HEK293 (cell line): ENCODE measurements at regions not wholly inside any gene's neighbourhood (a gene's known extent, or its start where the extent isn't known, plus 50 kb on each side); places are given as distances from the start of the nearest gene placed in this dataset.

ENCODE experiments used
- CTCF ChIA-PET: fragments of 350-600 bp; formaldehyde crosslinking; extraction: SDS; loops from one replicate; lab custom pipeline; 2021; ENCODE audit warnings: antibody characterized with exemption; lab: Yijun Ruan, JAX
- POLR2A ChIA-PET: fragments of 300-600 bp; formaldehyde crosslinking; extraction: SDS; loops from one replicate; lab custom pipeline; 2020; ENCODE audit warnings: antibody characterized with exemption, inconsistent platforms; lab: Yijun Ruan, JAX
- H3K27ac ChIP-seq: fragments of 200-500 bp; sonication (Bioruptor generic); 2 replicates; pipeline ENCODE4 v1.5.1; 2014; ENCODE audit warnings: low read depth, low read length, control low read depth, inconsistent platforms; ENCODE audit errors: extremely low read depth
- H3K36me3 ChIP-seq, 2 experiments: fragments of 200-500 bp in 1 of 2; sonication (Bioruptor generic) in 1 of 2; 1 replicate in 1 of 2; 2 replicates in 1 of 2; pipeline ENCODE4 v1.5.1; 2014 to 2017; ENCODE audit warnings: inconsistent platforms in 2 of 2, low read length in 2 of 2; ENCODE audit not compliant: control insufficient read depth in 2 of 2, insufficient read depth in 1 of 2
- H3K4me1 ChIP-seq: fragments of 200-500 bp; sonication (Bioruptor generic); 2 replicates; pipeline ENCODE4 v1.5.1; 2014; ENCODE audit warnings: mild to moderate bottlenecking, low read length, inconsistent platforms; ENCODE audit not compliant: control insufficient read depth, insufficient read depth
- H3K4me3 ChIP-seq: 2 replicates; pipeline ENCODE4 v1.5.1; 2011; ENCODE audit warnings: low read depth, mild to moderate bottlenecking, control low read depth, low read length, moderate library complexity
- H3K9me3 ChIP-seq: fragments of 200-500 bp; sonication (Bioruptor generic); 2 replicates; pipeline ENCODE4 v1.5.1; 2014; ENCODE audit warnings: low read depth, low read length, inconsistent platforms; ENCODE audit not compliant: control insufficient read depth, insufficient read depth
- FEZF1 ChIP-seq: fragments of 450-650 bp; formaldehyde crosslinking; IDR thresholded peaks from 2 replicates; pipeline ENCODE4 v1.5.1; 2016; ENCODE audit warnings: missing biosample characterization, missing genetic modification characterization
- GFI1B ChIP-seq: fragments of 450-650 bp; formaldehyde crosslinking; IDR thresholded peaks from 2 replicates; pipeline ENCODE4 v1.5.1; 2016; ENCODE audit warnings: missing biosample characterization, missing genetic modification characterization
- SALL2 ChIP-seq: fragments of 450-650 bp; formaldehyde crosslinking; IDR thresholded peaks from 2 replicates; pipeline ENCODE4 v1.5.0; 2017; ENCODE audit warnings: missing biosample characterization, mild to moderate bottlenecking, missing genetic modification characterization, borderline replicate concordance
- ZBTB8A ChIP-seq: fragments of 450-650 bp; formaldehyde crosslinking; IDR thresholded peaks from 2 replicates; pipeline ENCODE4 v1.5.1; 2016; ENCODE audit warnings: missing biosample characterization, missing genetic modification characterization
- ZFP69B ChIP-seq: fragments of 450-650 bp; formaldehyde crosslinking; IDR thresholded peaks from 2 replicates; pipeline ENCODE4 v1.5.1; 2016; ENCODE audit warnings: missing biosample characterization, missing genetic modification characterization
- ZNF10 ChIP-seq: fragments of 450-650 bp; formaldehyde crosslinking; IDR thresholded peaks from 2 replicates; pipeline ENCODE4 v1.5.1; 2017; ENCODE audit warnings: missing biosample characterization, missing genetic modification characterization
- ZNF114 ChIP-seq: fragments of 450-650 bp; formaldehyde crosslinking; IDR thresholded peaks from 2 replicates; pipeline ENCODE4 v1.5.0; 2017; ENCODE audit warnings: missing biosample characterization, missing genetic modification characterization
- ZNF132 ChIP-seq: fragments of 450-650 bp; formaldehyde crosslinking; IDR thresholded peaks from 2 replicates; pipeline ENCODE4 v1.5.1; 2017; ENCODE audit warnings: missing biosample characterization, missing genetic modification characterization, borderline replicate concordance
- ZNF155 ChIP-seq: fragments of 450-650 bp; formaldehyde crosslinking; IDR thresholded peaks from 2 replicates; pipeline ENCODE4 v1.5.1; 2016; ENCODE audit warnings: missing biosample characterization, missing genetic modification characterization
- ZNF184 ChIP-seq: fragments of 450-650 bp; IDR thresholded peaks from 2 replicates; pipeline ENCODE4 v1.5.1; 2018; ENCODE audit warnings: missing biosample characterization, mild to moderate bottlenecking, missing genetic modification characterization
- ZNF239 ChIP-seq: fragments of 450-650 bp; formaldehyde crosslinking; IDR thresholded peaks from 2 replicates; pipeline ENCODE4 v1.5.1; 2016; ENCODE audit warnings: missing biosample characterization, missing genetic modification characterization
- ZNF416 ChIP-seq: fragments of 450-650 bp; formaldehyde crosslinking; IDR thresholded peaks from 2 replicates; pipeline ENCODE4 v1.5.1; 2016; ENCODE audit warnings: missing biosample characterization, missing genetic modification characterization
- ZNF433 ChIP-seq: fragments of 450-650 bp; formaldehyde crosslinking; IDR thresholded peaks from 2 replicates; pipeline ENCODE4 v1.5.1; 2016; ENCODE audit warnings: missing biosample characterization, missing genetic modification characterization, low read depth
- ZNF610 ChIP-seq: fragments of 450-650 bp; formaldehyde crosslinking; IDR thresholded peaks from 2 replicates; pipeline ENCODE4 v1.5.1; 2016; ENCODE audit warnings: missing biosample characterization, missing genetic modification characterization, borderline replicate concordance
- ZNF701 ChIP-seq: fragments of 450-650 bp; formaldehyde crosslinking; IDR thresholded peaks from 2 replicates; pipeline ENCODE4 v1.5.1; 2016; ENCODE audit warnings: missing biosample characterization, missing genetic modification characterization
- ZNF707 ChIP-seq: fragments of 450-650 bp; formaldehyde crosslinking; IDR thresholded peaks from 2 replicates; pipeline ENCODE4 v1.5.1; 2016; ENCODE audit warnings: missing biosample characterization, missing genetic modification characterization
- ZNF843 ChIP-seq: fragments of 450-650 bp; formaldehyde crosslinking; IDR thresholded peaks from 2 replicates; pipeline ENCODE4 v1.5.1; 2016; ENCODE audit warnings: missing biosample characterization, missing genetic modification characterization
- TF ChIP-seq, protein P1 (sequence below): fragments of 450-650 bp; formaldehyde crosslinking; IDR thresholded peaks from 2 replicates; pipeline ENCODE4 v1.5.0; 2017; ENCODE audit warnings: missing biosample characterization, missing genetic modification characterization, borderline replicate concordance
- TF ChIP-seq, protein P2 (sequence below): fragments of 450-650 bp; formaldehyde crosslinking; IDR thresholded peaks from 2 replicates; pipeline ENCODE4 v1.5.1; 2017; ENCODE audit warnings: missing biosample characterization, missing genetic modification characterization
- TF ChIP-seq, protein P3 (sequence below): fragments of 450-650 bp; formaldehyde crosslinking; IDR thresholded peaks from 2 replicates; pipeline ENCODE4 v1.5.1; 2016; ENCODE audit warnings: missing biosample characterization, missing genetic modification characterization
- TF ChIP-seq, protein P4 (sequence below): fragments of 450-650 bp; formaldehyde crosslinking; IDR thresholded peaks from 2 replicates; pipeline ENCODE4 v1.5.1; 2017; ENCODE audit warnings: missing biosample characterization, missing genetic modification characterization

DNA sequence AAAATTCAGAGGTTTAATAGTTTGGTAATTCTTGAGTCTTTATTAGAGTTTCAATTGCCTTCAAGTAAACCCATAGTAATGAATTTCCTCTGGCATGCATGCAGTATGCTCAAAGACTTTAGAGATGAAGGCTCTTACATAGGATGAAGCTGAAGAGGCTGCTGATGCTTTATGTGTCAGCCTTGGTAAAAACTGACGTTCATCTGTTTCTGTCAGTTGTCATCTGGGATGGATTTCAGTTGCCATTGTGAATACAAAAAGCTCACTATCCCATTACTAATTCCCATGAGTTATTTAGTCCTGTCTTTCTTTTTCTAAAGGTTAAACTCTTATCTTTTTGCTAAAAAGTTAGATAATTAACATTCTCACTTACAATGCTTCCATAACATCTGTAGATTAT lies 136.9 kb upstream of the GBE1 start (continued):
- no peak for TF ChIP-seq FEZF1 (tag by site-specific recombination)
- TF ChIP-seq ZNF843: no peak
- TF ChIP-seq, protein P1, sequence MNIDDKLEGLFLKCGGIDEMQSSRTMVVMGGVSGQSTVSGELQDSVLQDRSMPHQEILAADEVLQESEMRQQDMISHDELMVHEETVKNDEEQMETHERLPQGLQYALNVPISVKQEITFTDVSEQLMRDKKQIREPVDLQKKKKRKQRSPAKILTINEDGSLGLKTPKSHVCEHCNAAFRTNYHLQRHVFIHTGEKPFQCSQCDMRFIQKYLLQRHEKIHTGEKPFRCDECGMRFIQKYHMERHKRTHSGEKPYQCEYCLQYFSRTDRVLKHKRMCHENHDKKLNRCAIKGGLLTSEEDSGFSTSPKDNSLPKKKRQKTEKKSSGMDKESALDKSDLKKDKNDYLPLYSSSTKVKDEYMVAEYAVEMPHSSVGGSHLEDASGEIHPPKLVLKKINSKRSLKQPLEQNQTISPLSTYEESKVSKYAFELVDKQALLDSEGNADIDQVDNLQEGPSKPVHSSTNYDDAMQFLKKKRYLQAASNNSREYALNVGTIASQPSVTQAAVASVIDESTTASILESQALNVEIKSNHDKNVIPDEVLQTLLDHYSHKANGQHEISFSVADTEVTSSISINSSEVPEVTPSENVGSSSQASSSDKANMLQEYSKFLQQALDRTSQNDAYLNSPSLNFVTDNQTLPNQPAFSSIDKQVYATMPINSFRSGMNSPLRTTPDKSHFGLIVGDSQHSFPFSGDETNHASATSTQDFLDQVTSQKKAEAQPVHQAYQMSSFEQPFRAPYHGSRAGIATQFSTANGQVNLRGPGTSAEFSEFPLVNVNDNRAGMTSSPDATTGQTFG (tag by site-specific recombination): no peak
- TF ChIP-seq ZNF184 (tag by site-specific recombination): no peak
- TF ChIP-seq, protein P2, sequence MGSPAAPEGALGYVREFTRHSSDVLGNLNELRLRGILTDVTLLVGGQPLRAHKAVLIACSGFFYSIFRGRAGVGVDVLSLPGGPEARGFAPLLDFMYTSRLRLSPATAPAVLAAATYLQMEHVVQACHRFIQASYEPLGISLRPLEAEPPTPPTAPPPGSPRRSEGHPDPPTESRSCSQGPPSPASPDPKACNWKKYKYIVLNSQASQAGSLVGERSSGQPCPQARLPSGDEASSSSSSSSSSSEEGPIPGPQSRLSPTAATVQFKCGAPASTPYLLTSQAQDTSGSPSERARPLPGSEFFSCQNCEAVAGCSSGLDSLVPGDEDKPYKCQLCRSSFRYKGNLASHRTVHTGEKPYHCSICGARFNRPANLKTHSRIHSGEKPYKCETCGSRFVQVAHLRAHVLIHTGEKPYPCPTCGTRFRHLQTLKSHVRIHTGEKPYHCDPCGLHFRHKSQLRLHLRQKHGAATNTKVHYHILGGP (tag by site-specific recombination): no peak

DNA sequence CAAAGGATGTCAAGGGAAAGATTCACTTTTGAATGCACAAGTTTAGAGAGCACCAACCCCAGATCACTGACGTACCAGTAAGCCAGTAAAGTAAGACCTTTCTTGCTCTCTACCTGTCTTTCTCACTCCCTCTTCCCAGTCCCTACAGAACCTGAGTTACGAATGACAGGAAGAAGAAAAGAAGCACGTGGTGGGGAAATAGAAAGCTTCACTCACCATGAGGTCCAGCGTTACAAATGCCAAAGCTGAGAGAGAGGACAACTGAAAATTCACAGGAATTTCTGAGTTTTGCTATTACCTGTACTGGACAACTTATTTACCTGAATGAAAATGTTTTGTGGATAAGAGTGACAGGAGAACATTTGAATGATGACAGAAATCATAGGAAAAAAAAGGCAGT lies 133.2 kb upstream of the GBE1 start:
- Histone ChIP-seq H3K27ac (no peak overlapping the region), H3K9me3 (no peaks in the 10 kb centered on the region)
- POLR2A ChIA-PET: no interaction called here
- TF ChIP-seq, protein P3, sequence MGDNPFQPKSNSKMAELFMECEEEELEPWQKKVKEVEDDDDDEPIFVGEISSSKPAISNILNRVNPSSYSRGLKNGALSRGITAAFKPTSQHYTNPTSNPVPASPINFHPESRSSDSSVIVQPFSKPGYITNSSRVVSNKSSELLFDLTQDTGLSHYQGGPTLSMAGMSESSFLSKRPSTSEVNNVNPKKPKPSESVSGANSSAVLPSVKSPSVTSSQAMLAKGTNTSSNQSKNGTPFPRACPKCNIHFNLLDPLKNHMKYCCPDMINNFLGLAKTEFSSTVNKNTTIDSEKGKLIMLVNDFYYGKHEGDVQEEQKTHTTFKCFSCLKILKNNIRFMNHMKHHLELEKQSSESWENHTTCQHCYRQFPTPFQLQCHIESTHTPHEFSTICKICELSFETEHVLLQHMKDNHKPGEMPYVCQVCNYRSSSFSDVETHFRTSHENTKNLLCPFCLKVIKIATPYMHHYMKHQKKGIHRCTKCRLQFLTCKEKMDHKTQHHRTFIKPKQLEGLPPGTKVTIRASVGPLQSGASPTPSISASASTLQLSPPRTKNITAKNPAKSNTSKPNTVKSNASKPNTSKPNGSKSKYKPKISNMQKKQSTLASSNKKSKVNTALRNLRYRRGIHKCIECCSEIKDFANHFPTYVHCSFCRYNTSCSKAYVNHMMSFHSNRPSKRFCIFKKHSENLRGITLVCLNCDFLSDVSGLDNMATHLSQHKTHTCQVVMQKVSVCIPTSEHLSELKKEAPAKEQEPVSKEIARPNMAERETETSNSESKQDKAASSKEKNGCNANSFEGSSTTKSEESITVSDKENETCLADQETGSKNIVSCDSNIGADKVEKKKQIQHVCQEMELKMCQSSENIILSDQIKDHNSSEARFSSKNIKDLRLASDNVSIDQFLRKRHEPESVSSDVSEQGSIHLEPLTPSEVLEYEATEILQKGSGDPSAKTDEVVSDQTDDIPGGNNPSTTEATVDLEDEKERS: no peak
- TF ChIP-seq ZNF10 (tag by site-specific recombination): no peak
- no peak for TF ChIP-seq ZNF132
- TF ChIP-seq ZNF707 (tag by site-specific recombination): no peak
- TF ChIP-seq ZNF610 (tag by site-specific recombination): no peak
- TF ChIP-seq ZNF433 (tag by site-specific recombination): no peak
- TF ChIP-seq ZNF416 (tag by site-specific recombination): no peak
- TF ChIP-seq ZNF701 (tag by site-specific recombination): no peak
- TF ChIP-seq ZBTB8A (tag by site-specific recombination): no peak
- TF ChIP-seq ZNF239: no peak
- no peak for TF ChIP-seq GFI1B
- TF ChIP-seq ZNF114 (tag by site-specific recombination): no peak
- no peak for TF ChIP-seq ZNF155 (tag by site-specific recombination)
- TF ChIP-seq SALL2: no peak
- no peak for TF ChIP-seq ZFP69B (tag by site-specific recombination)
- TF ChIP-seq, protein P4, sequence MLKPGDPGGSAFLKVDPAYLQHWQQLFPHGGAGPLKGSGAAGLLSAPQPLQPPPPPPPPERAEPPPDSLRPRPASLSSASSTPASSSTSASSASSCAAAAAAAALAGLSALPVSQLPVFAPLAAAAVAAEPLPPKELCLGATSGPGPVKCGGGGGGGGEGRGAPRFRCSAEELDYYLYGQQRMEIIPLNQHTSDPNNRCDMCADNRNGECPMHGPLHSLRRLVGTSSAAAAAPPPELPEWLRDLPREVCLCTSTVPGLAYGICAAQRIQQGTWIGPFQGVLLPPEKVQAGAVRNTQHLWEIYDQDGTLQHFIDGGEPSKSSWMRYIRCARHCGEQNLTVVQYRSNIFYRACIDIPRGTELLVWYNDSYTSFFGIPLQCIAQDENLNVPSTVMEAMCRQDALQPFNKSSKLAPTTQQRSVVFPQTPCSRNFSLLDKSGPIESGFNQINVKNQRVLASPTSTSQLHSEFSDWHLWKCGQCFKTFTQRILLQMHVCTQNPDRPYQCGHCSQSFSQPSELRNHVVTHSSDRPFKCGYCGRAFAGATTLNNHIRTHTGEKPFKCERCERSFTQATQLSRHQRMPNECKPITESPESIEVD: no peak
- TF ChIP-seq, all 188 proteins: peak for 0
- CTCF ChIA-PET: no interaction called here
- Histone ChIP-seq H3K36me3 (no peaks in the 10 kb centered on the region), H3K4me3 (no peak overlapping the region), H3K4me1 (no peaks in the 10 kb centered on the region)
